NCI-H2196 (cell line): ENCODE measurements at regions not wholly inside any gene's neighbourhood (a gene's known extent, or its start where the extent isn't known, plus 50 kb on each side); places are given as distances from the start of the nearest gene placed in this dataset.

ENCODE experiments used
- DNase-seq: peaks from one replicate; lab custom pipeline; 2025; ENCODE audit not compliant: unreplicated experiment; lab: John Stamatoyannopoulos, UW

GRCh38 chr6:26196846-26197635 is 109.8 kb downstream of the HFE start:
- peak; percentile 75 for DNase-seq

GRCh38 chr6:26197636-26197932 is 110.4 kb downstream of the HFE start:
- DNase-seq, result no peak

GRCh38 chr6:26197933-26198721 is 110.9 kb downstream of the HFE start:
- DNase-seq, result no peak

GRCh38 chr6:26198722-26199056 is 111.5 kb downstream of the HFE start:
- peak; percentile 45 for DNase-seq

GRCh38 chr6:26199057-26199772 is 112.0 kb downstream of the HFE start:
- DNase-seq, result peak; percentile 86

GRCh38 chr6:26199773-26200764 is 112.8 kb downstream of the HFE start:
- DNase-seq, result peak; percentile 38

GRCh38 chr6:26200918-26201721 is 113.9 kb downstream of the HFE start:
- no peak for DNase-seq

- DNase-seq, result no peak
Measured at GRCh38 chr6:26202201-26202611, 115.0 kb downstream of the HFE start.

GRCh38 chr6:26202811-26203583 is 115.8 kb downstream of the HFE start:
- DNase-seq, result no peak

- DNase-seq, result peak; percentile 97
Measured at GRCh38 chr6:26204332-26205160, 117.3 kb downstream of the HFE start.

- peak; percentile 82 for DNase-seq
Measured at GRCh38 chr6:26205161-26205624, 118.0 kb downstream of the HFE start.

GRCh38 chr6:26205625-26206574 is 118.7 kb downstream of the HFE start:
- no peak for DNase-seq

- no peak for DNase-seq
Measured at GRCh38 chr6:26206868-26207801, 119.9 kb downstream of the HFE start.

- no peak for DNase-seq
Measured at GRCh38 chr6:26211963-26212362, 124.7 kb downstream of the HFE start.

GRCh38 chr6:26213334-26214075 is 126.3 kb downstream of the HFE start:
- DNase-seq, result no peak
